Panc1 (cell line): ENCODE measurements at regions not wholly inside any gene's neighbourhood (a gene's known extent, or its start where the extent isn't known, plus 50 kb on each side); places are given as distances from the start of the nearest gene placed in this dataset.

ENCODE experiments used
- POLR2AphosphoS5 ChIP-seq: IDR thresholded peaks from 2 replicates; pipeline ENCODE4 v1.6.1; 2012; ENCODE audit warnings: mild to moderate bottlenecking, low read depth, low read length, moderate library complexity
- REST ChIP-seq, 2 experiments: IDR thresholded peaks; 2 replicates each; pipeline ENCODE4 v1.6.1; 2011 to 2012; ENCODE audit warnings: low read depth in 2 of 2, control low read depth in 1 of 2, low read length in 1 of 2, mild to moderate bottlenecking in 1 of 2, moderate library complexity in 1 of 2; ENCODE audit not compliant: insufficient read depth in 1 of 2
- SIN3A ChIP-seq: IDR thresholded peaks from 2 replicates; pipeline ENCODE4 v1.6.1; 2012; ENCODE audit warnings: low read depth, mild to moderate bottlenecking, low read length, moderate library complexity, borderline replicate concordance; ENCODE audit not compliant: insufficient read depth
- TCF7L2 ChIP-seq: IDR thresholded peaks from 2 replicates; pipeline ENCODE4 v1.6.1; 2011; ENCODE audit warnings: mild to moderate bottlenecking, low read depth, low read length, inconsistent platforms
- TF ChIP-seq, protein P1 (sequence below): fragments of 450-650 bp; IDR thresholded peaks from 2 replicates; pipeline ENCODE4 v1.5.1; 2017; ENCODE audit warnings: mild to moderate bottlenecking

DNA sequence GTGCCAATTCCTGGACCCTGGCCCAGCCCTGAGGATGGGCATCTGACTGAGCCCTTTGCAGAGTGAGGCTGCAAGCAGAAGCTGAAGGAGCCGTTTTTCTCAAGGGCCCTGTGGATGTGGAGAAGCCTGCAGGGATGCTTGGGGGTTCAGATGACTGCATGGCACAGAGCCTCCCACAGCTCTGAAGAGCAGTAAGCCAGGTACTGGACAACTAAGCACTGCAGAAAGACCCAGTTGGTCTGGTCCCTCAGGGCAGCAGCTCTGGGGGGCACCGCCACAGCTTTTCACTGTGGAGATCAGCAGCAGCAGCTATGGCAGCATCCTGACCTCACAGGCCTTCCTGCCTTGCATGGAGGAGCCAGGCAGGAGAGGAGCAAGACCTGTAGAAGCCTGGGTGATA lies 67.6 kb downstream of the CRYGS start:
- TF ChIP-seq, protein P1, sequence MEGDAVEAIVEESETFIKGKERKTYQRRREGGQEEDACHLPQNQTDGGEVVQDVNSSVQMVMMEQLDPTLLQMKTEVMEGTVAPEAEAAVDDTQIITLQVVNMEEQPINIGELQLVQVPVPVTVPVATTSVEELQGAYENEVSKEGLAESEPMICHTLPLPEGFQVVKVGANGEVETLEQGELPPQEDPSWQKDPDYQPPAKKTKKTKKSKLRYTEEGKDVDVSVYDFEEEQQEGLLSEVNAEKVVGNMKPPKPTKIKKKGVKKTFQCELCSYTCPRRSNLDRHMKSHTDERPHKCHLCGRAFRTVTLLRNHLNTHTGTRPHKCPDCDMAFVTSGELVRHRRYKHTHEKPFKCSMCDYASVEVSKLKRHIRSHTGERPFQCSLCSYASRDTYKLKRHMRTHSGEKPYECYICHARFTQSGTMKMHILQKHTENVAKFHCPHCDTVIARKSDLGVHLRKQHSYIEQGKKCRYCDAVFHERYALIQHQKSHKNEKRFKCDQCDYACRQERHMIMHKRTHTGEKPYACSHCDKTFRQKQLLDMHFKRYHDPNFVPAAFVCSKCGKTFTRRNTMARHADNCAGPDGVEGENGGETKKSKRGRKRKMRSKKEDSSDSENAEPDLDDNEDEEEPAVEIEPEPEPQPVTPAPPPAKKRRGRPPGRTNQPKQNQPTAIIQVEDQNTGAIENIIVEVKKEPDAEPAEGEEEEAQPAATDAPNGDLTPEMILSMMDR = no peak
- TF ChIP-seq REST (IDR thresholded peaks at IDR 0.05; ENCODE audit: insufficient read depth in 1 of 2, low read depth in 2 of 2, low read length in 1 of 2) (no peak), POLR2AphosphoS5 (no peak), TCF7L2 (no peak), SIN3A (no peak)
